ENCODE measurements at regions not wholly inside any gene's neighbourhood (a gene's known extent, or its start where the extent isn't known, plus 50 kb on each side); places are given as distances from the start of the nearest gene placed in this dataset.

GRCh38 chr13:27847669-27848068, 55.4 kb downstream of the GSX1 start:
- no peak for DNase-seq (ENCODE audit: extremely low read depth in 1 of 11, low read depth in 9 of 11, low spot score in 4 of 11)

GRCh38 chr13:27851096-27851850, 59.0 kb downstream of the GSX1 start:
- DNase-seq (ENCODE audit: extremely low read depth in 1 of 11, low read depth in 9 of 11, low spot score in 4 of 11) = no peak

- no peak for DNase-seq (ENCODE audit: extremely low read depth in 1 of 11, low read depth in 9 of 11, low spot score in 4 of 11)
These were observed 60.2 kb downstream of the GSX1 start for GRCh38 chr13:27852491-27852890.

GRCh38 chr13:27853335-27853734, 61.1 kb downstream of the GSX1 start:
- DNase-seq (ENCODE audit: extremely low read depth in 1 of 11, low read depth in 9 of 11, low spot score in 4 of 11) = no peak

- DNase-seq (ENCODE audit: extremely low read depth in 1 of 11, low read depth in 9 of 11, low spot score in 4 of 11) = peak in 5 of 11 donors; percentile 8 to 21 (median 13)
These were observed 61.6 kb downstream of the GSX1 start for GRCh38 chr13:27853861-27854260.

GRCh38 chr13:27854606-27855005, 62.3 kb downstream of the GSX1 start:
- no peak for DNase-seq (ENCODE audit: extremely low read depth in 1 of 11, low read depth in 9 of 11, low spot score in 4 of 11)

GRCh38 chr13:27855381-27855780, 63.1 kb downstream of the GSX1 start:
- DNase-seq (ENCODE audit: extremely low read depth in 1 of 11, low read depth in 9 of 11, low spot score in 4 of 11) = no peak

- DNase-seq (ENCODE audit: extremely low read depth in 1 of 11, low read depth in 9 of 11, low spot score in 4 of 11) = no peak
These were observed 62.5 kb upstream of the PDX1 start for GRCh38 chr13:27857282-27857681.

GRCh38 chr13:27858046-27858445, 61.8 kb upstream of the PDX1 start:
- no peak for DNase-seq (ENCODE audit: extremely low read depth in 1 of 11, low read depth in 9 of 11, low spot score in 4 of 11)

GRCh38 chr13:27860743-27861142, 59.1 kb upstream of the PDX1 start:
- DNase-seq (ENCODE audit: extremely low read depth in 1 of 11, low read depth in 9 of 11, low spot score in 4 of 11) = no peak

GRCh38 chr13:27861165-27861564, 58.6 kb upstream of the PDX1 start:
- DNase-seq (ENCODE audit: extremely low read depth in 1 of 11, low read depth in 9 of 11, low spot score in 4 of 11) = no peak

- peak in 3 of 11 donors; percentile 0 to 4 (median 3) for DNase-seq (ENCODE audit: extremely low read depth in 1 of 11, low read depth in 9 of 11, low spot score in 4 of 11)
These were observed 51.0 kb upstream of the PDX1 start for GRCh38 chr13:27868641-27869435.

GRCh38 chr13:27869436-27870095, 50.2 kb upstream of the PDX1 start:
- DNase-seq (ENCODE audit: extremely low read depth in 1 of 11, low read depth in 9 of 11, low spot score in 4 of 11) = no peak
